T-helper 2 cell treated with Interferon-gamma antibody and Interleukin-4, amounts not matched to agents 5 μg/mL and 100 μg/mL, for 36 hours (primary cell): ENCODE measurements at regions not wholly inside any gene's neighbourhood (a gene's known extent, or its start where the extent isn't known, plus 50 kb on each side); places are given as distances from the start of the nearest gene placed in this dataset.

ENCODE experiments used
- DNase-seq: peaks from one replicate; pipeline ENCODE4 v3.0.0; 2021; ENCODE audit warnings: low spot score
- H3K27ac Mint-ChIP-seq: one replicate; pipeline ENCODE4 v1.8.0; 2021; ENCODE audit warnings: mild to moderate bottlenecking, mixed read lengths
- H3K27me3 Mint-ChIP-seq: one replicate; pipeline ENCODE4 v1.8.0; 2021; ENCODE audit warnings: low read depth, mixed read lengths
- H3K36me3 Mint-ChIP-seq: one replicate; pipeline ENCODE4 v1.8.0; 2021; ENCODE audit warnings: low read depth, mixed read lengths
- H3K4me1 Mint-ChIP-seq: one replicate; pipeline ENCODE4 v1.8.0; 2021; ENCODE audit warnings: low read depth, mixed read lengths
- H3K4me3 Mint-ChIP-seq: one replicate; pipeline ENCODE4 v1.8.0; 2022; ENCODE audit warnings: mild to moderate bottlenecking, moderate library complexity, mixed read lengths
- H3K9me3 Mint-ChIP-seq: one replicate; pipeline ENCODE4 v1.8.0; 2021; ENCODE audit warnings: mixed read lengths

DNA sequence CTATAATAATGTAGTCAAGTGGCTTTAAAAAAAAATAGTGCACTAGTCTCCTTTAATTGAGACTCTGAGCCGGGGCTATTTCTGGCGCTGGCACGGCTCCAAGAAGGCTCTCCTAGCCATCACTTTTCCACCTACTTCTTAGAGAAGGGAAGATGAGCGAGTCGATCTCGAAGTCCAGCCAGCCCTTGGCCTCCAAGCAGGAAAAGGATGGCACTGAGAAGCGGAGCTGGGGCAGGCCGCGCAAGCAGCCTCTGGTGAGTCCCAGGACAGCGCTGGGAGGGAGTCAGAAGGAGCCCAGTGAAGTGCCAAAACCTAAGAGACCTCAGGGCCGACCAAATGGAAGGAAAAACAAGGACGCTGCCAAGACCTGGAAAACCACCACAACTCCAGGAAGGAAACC lies 531.9 kb downstream of the MAGEB5 start:
- H3K9me3 Mint-ChIP-seq, result peaks cover 3% of the 10 kb centered on the region
- H3K4me3 Mint-ChIP-seq, result no peak overlapping the region
- DNase-seq, result no peak
- no peak overlapping the region for H3K27ac Mint-ChIP-seq
- H3K36me3 Mint-ChIP-seq, result no peaks in the 10 kb centered on the region
- no peaks in the 10 kb centered on the region for H3K4me1 Mint-ChIP-seq
- H3K27me3 Mint-ChIP-seq, result no peaks in the 10 kb centered on the region

- Mint-ChIP-seq H3K9me3 (peaks cover 11% of the 10 kb centered on the region), H3K4me1 (no peaks in the 10 kb centered on the region), H3K36me3 (no peaks in the 10 kb centered on the region), H3K4me3 (no peak overlapping the region), H3K27me3 (no peaks in the 10 kb centered on the region), H3K27ac (no peak overlapping the region)
- no peak for DNase-seq
These were observed 506.9 kb downstream of the MAGEB5 start for GRCh38 chrX:26722666-26723428.

GRCh38 chrX:26672571-26672970 lies 456.6 kb downstream of the MAGEB5 start:
- H3K9me3 Mint-ChIP-seq, result peaks cover 6% of the 10 kb centered on the region
- H3K27me3 Mint-ChIP-seq, result no peaks in the 10 kb centered on the region
- DNase-seq, result no peak
- H3K36me3 Mint-ChIP-seq, result no peaks in the 10 kb centered on the region
- H3K4me3 Mint-ChIP-seq, result no peak overlapping the region
- no peaks in the 10 kb centered on the region for H3K4me1 Mint-ChIP-seq
- H3K27ac Mint-ChIP-seq, result no peak overlapping the region

DNA sequence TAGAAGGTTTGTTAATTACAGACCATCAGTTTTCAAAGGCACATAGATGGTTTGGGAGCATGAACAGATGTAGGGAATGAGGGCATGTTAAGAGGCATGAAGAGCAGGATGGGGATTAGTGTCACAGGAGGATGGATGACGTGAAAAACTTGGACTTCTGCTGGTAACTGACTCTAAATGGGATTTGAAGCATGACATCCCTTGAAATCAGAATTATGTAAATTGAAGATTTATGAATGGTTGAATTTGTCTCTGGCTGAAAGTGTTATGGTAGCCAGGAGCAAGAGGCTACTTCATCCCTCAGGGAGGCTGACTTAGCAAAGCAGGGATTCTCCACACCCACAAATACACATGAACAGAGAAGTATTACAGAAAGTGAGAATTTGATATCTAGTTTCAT lies 454.6 kb downstream of the MAGEB5 start:
- H3K27me3 Mint-ChIP-seq, result no peaks in the 10 kb centered on the region

GRCh38 chrX:26664919-26665318 lies 448.9 kb downstream of the MAGEB5 start:
- no peaks in the 10 kb centered on the region for H3K4me1 Mint-ChIP-seq
- no peaks in the 10 kb centered on the region for H3K27me3 Mint-ChIP-seq
- no peaks in the 10 kb centered on the region for H3K36me3 Mint-ChIP-seq
- no peak overlapping the region for H3K4me3 Mint-ChIP-seq
- H3K27ac Mint-ChIP-seq, result no peak overlapping the region
- no peak for DNase-seq
- H3K9me3 Mint-ChIP-seq, result peaks cover 6% of the 10 kb centered on the region

More for the DNA sequence above, 454.6 kb downstream of the MAGEB5 start:
- peaks cover 6% of the 10 kb centered on the region for H3K9me3 Mint-ChIP-seq
- no peaks in the 10 kb centered on the region for H3K36me3 Mint-ChIP-seq
- H3K4me3 Mint-ChIP-seq, result no peak overlapping the region
- H3K27ac Mint-ChIP-seq, result no peak overlapping the region
- no peaks in the 10 kb centered on the region for H3K4me1 Mint-ChIP-seq
- no peak for DNase-seq

DNA sequence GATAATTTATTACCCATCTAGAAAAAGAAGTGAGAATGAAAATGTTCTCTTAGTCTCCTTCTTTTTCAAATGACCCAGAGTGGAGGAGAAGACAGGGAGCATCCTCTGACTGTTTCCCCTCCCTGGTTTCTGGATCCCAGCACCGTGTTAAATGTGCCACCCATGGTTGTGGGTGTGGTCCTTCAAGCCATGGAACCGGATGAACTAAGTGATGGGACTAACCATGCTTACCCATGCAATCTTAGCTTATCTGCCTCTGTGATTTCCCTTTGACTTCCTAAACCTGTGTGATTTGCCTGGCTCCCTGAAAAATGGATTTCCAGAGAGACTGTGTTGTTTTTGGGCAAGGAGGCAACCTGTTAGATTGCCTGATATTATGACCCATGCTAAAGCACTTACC lies 437.1 kb downstream of the MAGEB5 start:
- DNase-seq, result no peak
- no peaks in the 10 kb centered on the region for H3K36me3 Mint-ChIP-seq
- H3K4me3 Mint-ChIP-seq, result no peak overlapping the region
- H3K4me1 Mint-ChIP-seq, result no peaks in the 10 kb centered on the region
- no peak overlapping the region for H3K27ac Mint-ChIP-seq
- H3K9me3 Mint-ChIP-seq, result no peaks in the 10 kb centered on the region
- no peaks in the 10 kb centered on the region for H3K27me3 Mint-ChIP-seq

DNA sequence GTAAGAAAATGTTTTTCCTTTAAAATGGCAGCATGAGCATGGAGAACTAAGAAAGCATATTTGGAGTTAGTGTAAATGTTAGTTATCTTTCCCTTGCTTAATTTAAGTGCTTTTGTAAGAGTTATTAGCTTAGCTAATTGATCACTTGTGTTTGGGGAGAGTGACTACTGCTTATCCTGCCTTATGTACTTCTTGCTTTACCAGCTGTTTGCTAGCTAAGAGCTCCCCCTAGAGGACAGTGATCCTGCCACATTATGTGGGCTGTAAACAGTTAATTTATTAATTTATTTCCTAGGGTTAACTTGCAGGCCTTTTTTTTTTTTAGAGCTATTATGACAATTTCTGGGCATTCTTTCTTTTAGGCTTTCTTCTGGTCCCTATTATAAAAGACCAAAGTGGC lies 435.8 kb downstream of the MAGEB5 start:
- no peaks in the 10 kb centered on the region for H3K4me1 Mint-ChIP-seq
- H3K36me3 Mint-ChIP-seq, result no peaks in the 10 kb centered on the region
- H3K27ac Mint-ChIP-seq, result no peak overlapping the region
- H3K27me3 Mint-ChIP-seq, result no peaks in the 10 kb centered on the region
- no peaks in the 10 kb centered on the region for H3K9me3 Mint-ChIP-seq
- DNase-seq, result no peak
- H3K4me3 Mint-ChIP-seq, result no peak overlapping the region

GRCh38 chrX:26649534-26649933 lies 433.6 kb downstream of the MAGEB5 start:
- no peak overlapping the region for H3K4me3 Mint-ChIP-seq
- DNase-seq, result no peak
- no peaks in the 10 kb centered on the region for H3K4me1 Mint-ChIP-seq
- no peaks in the 10 kb centered on the region for H3K36me3 Mint-ChIP-seq
- no peaks in the 10 kb centered on the region for H3K9me3 Mint-ChIP-seq
- H3K27ac Mint-ChIP-seq, result no peak overlapping the region
- no peaks in the 10 kb centered on the region for H3K27me3 Mint-ChIP-seq

DNA sequence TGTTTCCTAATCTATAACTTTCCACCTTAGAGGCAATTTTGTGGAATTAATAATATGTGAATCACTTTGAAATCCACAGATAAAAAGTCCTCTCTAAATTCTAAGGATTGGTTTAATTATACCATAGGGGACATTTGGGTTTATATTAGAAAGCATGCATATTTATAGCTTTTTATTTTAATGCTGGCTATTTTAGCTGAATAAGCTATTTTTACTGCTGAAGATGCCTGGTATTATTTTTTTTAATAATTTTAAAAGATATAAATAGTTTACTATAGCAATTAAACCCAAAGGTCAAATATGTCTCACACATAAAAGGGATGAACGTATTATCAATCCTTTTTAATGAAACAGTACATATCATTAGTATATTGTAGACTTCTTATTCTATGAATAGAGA lies 415.4 kb downstream of the MAGEB5 start:
- no peaks in the 10 kb centered on the region for H3K4me1 Mint-ChIP-seq
- no peak overlapping the region for H3K4me3 Mint-ChIP-seq
- no peaks in the 10 kb centered on the region for H3K36me3 Mint-ChIP-seq
- no peaks in the 10 kb centered on the region for H3K9me3 Mint-ChIP-seq
- DNase-seq, result no peak
- H3K27ac Mint-ChIP-seq, result no peak overlapping the region
- H3K27me3 Mint-ChIP-seq, result no peaks in the 10 kb centered on the region

GRCh38 chrX:26613956-26614355 lies 398.0 kb downstream of the MAGEB5 start:
- DNase-seq, result no peak
- H3K4me1 Mint-ChIP-seq, result no peaks in the 10 kb centered on the region
- no peak overlapping the region for H3K27ac Mint-ChIP-seq
- no peak overlapping the region for H3K4me3 Mint-ChIP-seq
- H3K27me3 Mint-ChIP-seq, result no peaks in the 10 kb centered on the region
- H3K36me3 Mint-ChIP-seq, result no peaks in the 10 kb centered on the region
- H3K9me3 Mint-ChIP-seq, result no peaks in the 10 kb centered on the region

DNA sequence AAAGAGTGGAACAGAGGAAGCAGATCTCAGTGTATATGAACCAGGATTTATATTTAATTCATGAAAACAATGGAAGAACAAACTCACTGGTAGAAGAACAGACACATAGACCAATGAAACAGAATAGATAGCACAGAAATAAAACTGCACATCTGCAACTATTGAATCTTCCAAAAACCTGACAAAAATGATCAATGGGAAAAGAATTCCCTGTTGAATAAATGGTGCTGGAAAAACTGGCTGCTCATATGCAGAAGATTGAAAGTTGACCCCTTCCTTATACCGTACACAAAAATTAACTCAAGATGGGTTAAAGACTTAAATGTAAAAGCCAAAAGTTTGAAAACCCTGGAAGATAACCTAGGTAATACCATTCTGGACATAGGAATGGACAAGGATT lies 391.0 kb downstream of the MAGEB5 start:
- no peak for DNase-seq
- H3K36me3 Mint-ChIP-seq, result no peaks in the 10 kb centered on the region
- no peaks in the 10 kb centered on the region for H3K4me1 Mint-ChIP-seq
- no peak overlapping the region for H3K27ac Mint-ChIP-seq
- no peaks in the 10 kb centered on the region for H3K9me3 Mint-ChIP-seq
- no peak overlapping the region for H3K4me3 Mint-ChIP-seq
- no peaks in the 10 kb centered on the region for H3K27me3 Mint-ChIP-seq

DNA sequence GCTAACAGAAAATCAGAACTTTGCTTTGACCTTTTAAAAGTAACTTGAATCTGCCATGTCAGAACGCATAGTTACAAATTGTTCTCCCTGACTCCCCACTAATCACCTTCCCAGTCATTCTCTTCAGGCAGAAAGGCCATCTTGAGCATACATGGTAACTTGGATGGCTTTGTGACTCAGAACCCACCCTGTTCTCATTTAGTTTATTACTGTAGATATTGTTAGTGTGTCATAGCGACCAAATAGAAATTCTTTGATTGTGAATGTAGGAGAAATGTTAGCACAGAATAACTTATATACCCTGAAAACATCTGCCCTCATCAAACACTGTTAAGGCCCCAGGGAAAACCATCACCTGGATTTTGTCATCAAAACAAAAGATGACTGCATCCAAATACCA lies 382.0 kb downstream of the MAGEB5 start:
- no peaks in the 10 kb centered on the region for H3K36me3 Mint-ChIP-seq
- H3K27ac Mint-ChIP-seq, result no peak overlapping the region
- peaks cover 5% of the 10 kb centered on the region for H3K9me3 Mint-ChIP-seq
- H3K4me1 Mint-ChIP-seq, result no peaks in the 10 kb centered on the region
- no peak overlapping the region for H3K4me3 Mint-ChIP-seq
- DNase-seq, result no peak
- H3K27me3 Mint-ChIP-seq, result no peaks in the 10 kb centered on the region

GRCh38 chrX:26590849-26591248 lies 374.9 kb downstream of the MAGEB5 start:
- peaks cover 5% of the 10 kb centered on the region for H3K9me3 Mint-ChIP-seq
- no peak overlapping the region for H3K4me3 Mint-ChIP-seq
- H3K4me1 Mint-ChIP-seq, result no peaks in the 10 kb centered on the region
- no peaks in the 10 kb centered on the region for H3K36me3 Mint-ChIP-seq
- DNase-seq, result no peak
- H3K27ac Mint-ChIP-seq, result no peak overlapping the region
- H3K27me3 Mint-ChIP-seq, result no peaks in the 10 kb centered on the region

DNA sequence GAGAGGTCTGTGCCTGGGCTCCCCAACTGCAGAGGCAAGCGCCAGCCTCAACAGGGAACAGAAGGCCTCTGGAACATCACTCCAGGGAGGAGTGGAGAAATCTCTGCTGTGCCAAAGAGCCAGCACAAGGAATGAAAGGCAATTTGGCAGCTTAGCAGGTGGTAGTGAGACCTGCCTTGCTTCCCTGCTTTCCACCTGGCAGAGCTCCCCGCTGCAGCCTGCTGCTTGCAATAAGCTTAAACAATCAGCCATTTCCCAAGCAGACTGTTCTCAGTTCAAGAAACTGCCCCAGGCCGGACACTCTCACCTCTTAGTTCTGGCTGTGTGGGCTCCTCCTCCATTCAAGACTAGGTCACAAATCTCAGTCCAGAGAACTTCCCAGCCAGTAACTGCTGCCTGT lies 370.6 kb downstream of the MAGEB5 start:
- H3K36me3 Mint-ChIP-seq, result no peaks in the 10 kb centered on the region
- no peak overlapping the region for H3K27ac Mint-ChIP-seq
- H3K9me3 Mint-ChIP-seq, result peaks cover 8% of the 10 kb centered on the region
- no peak for DNase-seq
- no peaks in the 10 kb centered on the region for H3K4me1 Mint-ChIP-seq
- H3K4me3 Mint-ChIP-seq, result no peak overlapping the region
- H3K27me3 Mint-ChIP-seq, result no peaks in the 10 kb centered on the region

DNA sequence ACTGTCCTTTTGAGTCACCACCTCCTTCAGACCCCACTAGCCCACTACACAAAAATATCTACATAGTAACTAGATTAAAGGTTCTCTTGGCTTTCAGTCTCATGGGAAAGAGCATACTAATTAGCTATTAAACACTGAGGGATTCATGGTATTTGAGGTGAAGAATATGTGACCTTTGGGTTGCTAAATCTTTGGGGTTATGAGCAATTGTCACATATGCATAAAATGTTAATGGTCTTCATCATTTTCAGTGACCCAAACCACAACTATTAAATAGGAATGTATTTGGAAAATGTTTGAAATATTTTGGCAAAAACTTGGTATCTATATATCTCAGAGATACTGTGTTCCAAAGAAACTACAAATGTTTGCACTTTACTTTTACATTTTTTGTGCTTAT lies 365.1 kb downstream of the MAGEB5 start:
- no peak for DNase-seq
- H3K4me3 Mint-ChIP-seq, result no peak overlapping the region
- H3K36me3 Mint-ChIP-seq, result no peaks in the 10 kb centered on the region
- no peaks in the 10 kb centered on the region for H3K4me1 Mint-ChIP-seq
- no peak overlapping the region for H3K27ac Mint-ChIP-seq
- H3K27me3 Mint-ChIP-seq, result no peaks in the 10 kb centered on the region
- peaks cover 16% of the 10 kb centered on the region for H3K9me3 Mint-ChIP-seq
